Peyer's patch (tissue), 4 donors: ENCODE measurements at regions not wholly inside any gene's neighbourhood (a gene's known extent, or its start where the extent isn't known, plus 50 kb on each side); places are given as distances from the start of the nearest gene placed in this dataset.

Experiments used
- DNase-seq, 3 donors: peaks; one replicate each; pipeline ENCODE4 v3.0.0-alpha.2; 2017 to 2019
- H3K27ac ChIP-seq, 4 donors: fragments of 200-600 bp; sonication (generic); one replicate each; pipeline ENCODE4 v1.5.1; 2016 to 2019
- H3K27me3 ChIP-seq, 2 donors: fragments of 200-600 bp; sonication (generic); one replicate each; pipeline ENCODE4 v1.5.1; 2019
- H3K36me3 ChIP-seq, 3 donors: fragments of 200-600 bp; sonication (generic); one replicate each; pipeline ENCODE4 v1.5.1; 2016 to 2019
- H3K4me1 ChIP-seq, 4 donors: fragments of 200-600 bp; sonication (generic); one replicate each; pipeline ENCODE4 v1.5.1; 2016 to 2019
- H3K4me3 ChIP-seq, 4 donors: fragments of 200-600 bp; sonication (generic); 1 replicate in 3 of 4; 2 replicates in 1 of 4; pipeline ENCODE4 v1.5.1; 2016 to 2019; ENCODE audit warnings: mild to moderate bottlenecking in 1 of 4
- H3K9me3 ChIP-seq, 4 donors: fragments of 200-600 bp; sonication (generic); one replicate each; pipeline ENCODE4 v1.5.1; 2016 to 2019; ENCODE audit warnings: mild to moderate bottlenecking in 1 of 4
- CTCF ChIP-seq, 6 experiments: fragments of 450-650 bp in 4 of 6; fragments of 200-600 bp in 2 of 6; sonication (generic) in 1 of 6; IDR thresholded peaks; one replicate each; pipeline ENCODE4 v1.5.1; 2017 to 2019; ENCODE audit warnings: antibody characterized with exemption in 6 of 6, mild to moderate bottlenecking in 3 of 6, moderate library complexity in 1 of 6
- POLR2A ChIP-seq, 2 donors: fragments of 450-650 bp; IDR thresholded peaks; one replicate each; pipeline ENCODE4 v1.5.1; 2017; ENCODE audit warnings: antibody characterized with exemption in 2 of 2, mild to moderate bottlenecking in 2 of 2, moderate library complexity in 2 of 2

- Histone ChIP-seq H3K36me3 (no peaks in the 10 kb centered on the region), H3K27ac (no peak overlapping the region), H3K4me1 (peaks cover 0 to 6% (median 0%) of the 10 kb centered on the region in 4 donors), H3K27me3 (no peaks in the 10 kb centered on the region), H3K4me3 (no peak overlapping the region), H3K9me3 (no peaks in the 10 kb centered on the region)
- DNase-seq = no peak
- TF ChIP-seq CTCF (IDR thresholded peaks at IDR 0.05) = no peak
- TF ChIP-seq POLR2A (IDR thresholded peaks at IDR 0.05) = no peak
Measured at GRCh38 chr7:47042669-47043068, 539.2 kb downstream of the TNS3 start.

GRCh38 chr7:47040795-47041347, 541.0 kb downstream of the TNS3 start:
- TF ChIP-seq CTCF (IDR thresholded peaks at IDR 0.05) (no peak), POLR2A (IDR thresholded peaks at IDR 0.05) (no peak)
- no peak for DNase-seq
- no peak overlapping the region for H3K27ac ChIP-seq
- H3K36me3 ChIP-seq = no peaks in the 10 kb centered on the region
- no peak overlapping the region for H3K4me3 ChIP-seq
- no peaks in the 10 kb centered on the region for H3K27me3 ChIP-seq
- peaks cover 0 to 6% (median 0%) of the 10 kb centered on the region in 4 donors for H3K4me1 ChIP-seq
- H3K9me3 ChIP-seq = no peaks in the 10 kb centered on the region

GRCh38 chr7:47039904-47040303, 542.0 kb downstream of the TNS3 start:
- H3K27ac ChIP-seq = no peak overlapping the region
- H3K4me1 ChIP-seq = peaks cover 0 to 6% (median 0%) of the 10 kb centered on the region in 4 donors
- no peak for DNase-seq
- no peak for TF ChIP-seq CTCF (IDR thresholded peaks at IDR 0.05)
- no peak for TF ChIP-seq POLR2A (IDR thresholded peaks at IDR 0.05)
- no peaks in the 10 kb centered on the region for H3K27me3 ChIP-seq
- H3K4me3 ChIP-seq = no peak overlapping the region
- no peaks in the 10 kb centered on the region for H3K36me3 ChIP-seq
- no peaks in the 10 kb centered on the region for H3K9me3 ChIP-seq

GRCh38 chr7:47039089-47039648, 542.7 kb downstream of the TNS3 start:
- H3K4me3 ChIP-seq = no peak overlapping the region
- no peaks in the 10 kb centered on the region for H3K9me3 ChIP-seq
- H3K36me3 ChIP-seq = no peaks in the 10 kb centered on the region
- no peak for DNase-seq
- H3K27me3 ChIP-seq = no peaks in the 10 kb centered on the region
- peaks cover 0 to 6% (median 0%) of the 10 kb centered on the region in 4 donors for H3K4me1 ChIP-seq
- TF ChIP-seq POLR2A (IDR thresholded peaks at IDR 0.05) = no peak
- no peak for TF ChIP-seq CTCF (IDR thresholded peaks at IDR 0.05)
- no peak overlapping the region for H3K27ac ChIP-seq

- Histone ChIP-seq H3K27ac (no peak overlapping the region), H3K27me3 (no peaks in the 10 kb centered on the region), H3K36me3 (no peaks in the 10 kb centered on the region), H3K9me3 (no peaks in the 10 kb centered on the region), H3K4me1 (peaks cover 0 to 6% (median 0%) of the 10 kb centered on the region in 4 donors), H3K4me3 (no peak overlapping the region)
- TF ChIP-seq CTCF (IDR thresholded peaks at IDR 0.05) = no peak
- no peak for TF ChIP-seq POLR2A (IDR thresholded peaks at IDR 0.05)
- no peak for DNase-seq
Measured at GRCh38 chr7:47038621-47039020, 543.3 kb downstream of the TNS3 start.
